ENCODE measurements at regions not wholly inside any gene's neighbourhood (a gene's known extent, or its start where the extent isn't known, plus 50 kb on each side); places are given as distances from the start of the nearest gene placed in this dataset.
"Not testable (repeated sequence)": the region's sequence is repeated elsewhere in the genome, so short reads cannot be mapped to it uniquely, and the experiment has no call there.

GRCh38 chr7:159209429-159209828, 64.8 kb upstream of the VIPR2 start:
- H3K27ac ChIP-seq = no peak overlapping the region
- H3K4me1 ChIP-seq (ENCODE audit: insufficient read depth) = peaks cover 6% of the 10 kb centered on the region
- H3K4me3 ChIP-seq = no peak overlapping the region
- no peaks in the 10 kb centered on the region for H3K27me3 ChIP-seq
- intact Hi-C loops (cut with DNase I) = no loop called here
- H3K9me3 ChIP-seq = no peaks in the 10 kb centered on the region
- no peak for DNase-seq
- 72 to 78% (median 73%) methylated on average over 3 of the region's 3 CpGs for WGBS, 3 donors
- H3K36me3 ChIP-seq = no peaks in the 10 kb centered on the region
- no peak for TF ChIP-seq CTCF (IDR thresholded peaks at IDR 0.05)
- TF ChIP-seq POLR2A (IDR thresholded peaks at IDR 0.05) = no peak
- TF ChIP-seq EP300 (IDR thresholded peaks at IDR 0.05) = no peak

GRCh38 chr7:159207951-159208350, 63.3 kb upstream of the VIPR2 start:
- H3K27me3 ChIP-seq = no peaks in the 10 kb centered on the region
- intact Hi-C loops (cut with DNase I) = no loop called here
- H3K36me3 ChIP-seq = no peaks in the 10 kb centered on the region
- no peak overlapping the region for H3K4me3 ChIP-seq
- no peak for DNase-seq
- H3K27ac ChIP-seq = no peak overlapping the region
- no peaks in the 10 kb centered on the region for H3K9me3 ChIP-seq
- peaks cover 6% of the 10 kb centered on the region for H3K4me1 ChIP-seq (ENCODE audit: insufficient read depth)
- TF ChIP-seq POLR2A (IDR thresholded peaks at IDR 0.05) (no peak), EP300 (IDR thresholded peaks at IDR 0.05) (no peak), CTCF (IDR thresholded peaks at IDR 0.05) (no peak)
- 76 to 87% (median 79%) methylated on average over 2 of the region's 2 CpGs for WGBS, 3 donors

GRCh38 chr7:159207393-159207792, 62.7 kb upstream of the VIPR2 start:
- no peak for DNase-seq
- H3K27me3 ChIP-seq = no peaks in the 10 kb centered on the region
- no peak overlapping the region for H3K27ac ChIP-seq
- TF ChIP-seq CTCF (IDR thresholded peaks at IDR 0.05) (no peak), EP300 (IDR thresholded peaks at IDR 0.05) (no peak), POLR2A (IDR thresholded peaks at IDR 0.05) (no peak)
- no peaks in the 10 kb centered on the region for H3K9me3 ChIP-seq
- WGBS, 3 donors = 52 to 54% (median 54%) methylated on average over 5 of the region's 5 CpGs
- no peak overlapping the region for H3K4me3 ChIP-seq
- intact Hi-C loops (cut with DNase I) = no loop called here
- H3K4me1 ChIP-seq (ENCODE audit: insufficient read depth) = peaks cover 6% of the 10 kb centered on the region
- H3K36me3 ChIP-seq = no peaks in the 10 kb centered on the region

- Histone ChIP-seq H3K27ac (no peak overlapping the region), H3K9me3 (no peaks in the 10 kb centered on the region), H3K36me3 (no peaks in the 10 kb centered on the region), H3K27me3 (no peaks in the 10 kb centered on the region), H3K4me1 (ENCODE audit: insufficient read depth) (no peaks in the 10 kb centered on the region), H3K4me3 (no peak overlapping the region)
- DNase-seq = no peak
- 84 to 88% (median 87%) methylated on average over 5 of the region's 5 CpGs for WGBS, 3 donors
- intact Hi-C loops (cut with DNase I) = no loop called here
- TF ChIP-seq POLR2A (IDR thresholded peaks at IDR 0.05) = no peak
- no peak for TF ChIP-seq CTCF (IDR thresholded peaks at IDR 0.05)
- no peak for TF ChIP-seq EP300 (IDR thresholded peaks at IDR 0.05)
Measured at GRCh38 chr7:159205833-159206232, 61.2 kb upstream of the VIPR2 start.

- no peaks in the 10 kb centered on the region for H3K9me3 ChIP-seq
- 94 to 95% (median 95%) methylated on average over 10 of the region's 10 CpGs for whole genome bisulfite sequencing, 3 donors
- no peaks in the 10 kb centered on the region for H3K4me1 ChIP-seq (ENCODE audit: insufficient read depth)
- H3K4me3 ChIP-seq = no peak overlapping the region
- intact Hi-C loops (cut with DNase I) = no loop called here
- H3K27me3 ChIP-seq = no peaks in the 10 kb centered on the region
- DNase-seq = no peak
- H3K27ac ChIP-seq = no peak overlapping the region
- TF ChIP-seq CTCF (IDR thresholded peaks at IDR 0.05) (no peak), POLR2A (IDR thresholded peaks at IDR 0.05) (no peak), EP300 (IDR thresholded peaks at IDR 0.05) (no peak)
- no peaks in the 10 kb centered on the region for H3K36me3 ChIP-seq
Measured at GRCh38 chr7:159204664-159205063, 60.0 kb upstream of the VIPR2 start.

GRCh38 chr7:159203253-159203652, 58.6 kb upstream of the VIPR2 start:
- DNase-seq, H3K27ac ChIP-seq: not testable (repeated sequence)

More at GRCh38 chr7:159203253-159203652, 58.6 kb upstream of the VIPR2 start:
- H3K4me3 ChIP-seq; intact Hi-C loops (cut with DNase I); H3K4me1 ChIP-seq (ENCODE audit: insufficient read depth); H3K36me3 ChIP-seq; H3K27me3 ChIP-seq; H3K9me3 ChIP-seq: not testable (repeated sequence)
- WGBS, 3 donors = 87 to 95% (median 92%) methylated on average over 8 to 9 of the region's 9 CpGs

Measured in ovary (tissue), 7 donors.